HG03460 (cell line): ENCODE measurements at regions not wholly inside any gene's neighbourhood (a gene's known extent, or its start where the extent isn't known, plus 50 kb on each side); places are given as distances from the start of the nearest gene placed in this dataset.

Experiments used
- ATAC-seq: cut with Tn5 transposase; IDR thresholded peaks from one replicate; pipeline ENCODE4 v1.9.1; 2021; ENCODE audit not compliant: unreplicated experiment

DNA sequence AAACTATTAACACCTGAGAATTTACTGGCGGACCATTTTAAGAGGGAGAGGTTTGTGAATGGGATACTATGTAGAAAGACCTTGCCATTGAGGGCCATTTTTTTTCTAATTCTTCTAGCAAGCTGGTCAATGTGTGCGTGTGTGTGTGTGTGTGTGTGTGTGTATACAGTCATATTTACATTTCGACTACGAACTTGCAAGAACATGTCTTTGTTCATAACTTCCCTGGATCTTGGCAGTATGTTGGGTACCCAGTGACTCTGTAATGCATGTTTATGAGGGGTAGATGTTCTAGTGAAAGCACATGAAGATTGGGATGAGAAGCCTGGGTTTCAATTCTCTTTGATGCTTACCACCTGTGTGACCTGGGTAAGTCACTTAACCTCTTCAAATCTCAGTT lies 133.6 kb downstream of the UBE2E3 start:
- no peak for ATAC-seq

- ATAC-seq = no peak
These were observed 135.9 kb downstream of the UBE2E3 start for GRCh38 chr2:181116261-181116660.

DNA sequence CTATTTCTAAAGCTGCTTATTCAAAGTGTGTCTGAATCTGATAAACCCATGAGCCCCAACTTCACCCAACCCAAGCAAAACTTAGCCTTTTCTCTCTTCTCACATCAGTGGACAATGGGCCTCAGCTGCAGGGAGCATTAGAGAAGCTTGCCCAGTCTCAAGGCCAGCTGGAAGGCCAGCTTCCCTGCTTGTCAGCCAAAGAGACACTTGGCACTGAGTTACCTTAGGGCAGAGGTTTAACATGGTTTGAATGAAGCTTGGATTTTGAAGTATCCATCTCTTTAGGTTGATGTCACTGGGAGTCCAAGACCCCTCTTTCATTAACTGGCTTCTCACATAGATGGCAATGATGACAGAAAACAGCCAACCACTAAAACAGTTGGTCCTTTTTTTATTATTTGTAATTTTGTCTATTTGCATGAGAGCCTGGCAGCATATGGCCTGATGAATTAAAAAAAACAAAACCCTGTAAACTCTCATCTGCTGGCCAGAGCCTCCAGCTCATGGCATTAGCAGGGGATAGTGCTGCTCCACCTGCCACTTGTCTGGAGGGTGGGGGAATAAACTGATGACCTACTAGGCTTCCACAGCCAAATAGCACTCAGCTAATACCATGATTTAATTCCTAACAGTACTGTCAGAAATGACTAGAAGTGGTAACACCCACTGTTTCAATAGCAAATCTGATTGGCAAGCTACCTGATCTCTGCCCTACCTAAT lies 137.0 kb downstream of the UBE2E3 start:
- no peak for ATAC-seq

DNA sequence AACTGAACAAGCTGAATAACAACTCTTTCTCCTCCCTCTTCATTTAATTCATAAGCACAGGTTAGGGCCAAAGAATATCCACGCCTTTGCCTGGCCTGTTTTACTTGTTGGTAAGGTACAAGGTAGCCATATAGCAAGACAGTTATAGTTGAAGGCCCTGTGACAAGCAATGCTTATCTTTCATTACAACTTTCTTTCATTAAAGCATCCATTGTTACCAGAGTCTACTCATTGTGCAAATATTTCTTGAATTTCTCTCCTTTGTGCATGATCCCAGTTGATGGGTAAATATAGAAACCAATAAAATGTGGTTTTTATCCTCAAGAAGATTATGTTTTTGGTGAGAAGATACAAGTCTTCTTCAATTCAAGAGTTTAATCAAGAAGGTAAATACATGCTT lies 140.2 kb downstream of the UBE2E3 start:
- no peak for ATAC-seq

DNA sequence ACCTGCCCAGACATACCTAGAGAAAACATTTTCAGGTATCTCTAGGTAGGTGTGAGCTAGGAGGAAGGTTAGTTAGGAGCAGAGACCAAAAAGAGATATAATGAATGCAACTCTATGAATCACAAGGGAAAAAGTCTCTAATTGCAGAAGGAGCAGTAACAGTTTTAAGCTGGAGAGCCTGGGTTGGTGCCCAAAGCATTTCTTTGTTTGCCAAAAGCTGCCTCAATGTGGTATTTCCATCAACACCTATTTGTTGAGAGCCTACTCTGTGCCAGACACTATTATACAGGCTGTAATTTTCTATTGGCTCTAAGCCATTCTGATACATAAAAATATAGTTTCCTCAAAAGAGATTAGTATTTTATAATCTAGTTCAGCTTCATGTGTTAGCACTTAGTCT lies 141.6 kb downstream of the UBE2E3 start:
- ATAC-seq = no peak

DNA sequence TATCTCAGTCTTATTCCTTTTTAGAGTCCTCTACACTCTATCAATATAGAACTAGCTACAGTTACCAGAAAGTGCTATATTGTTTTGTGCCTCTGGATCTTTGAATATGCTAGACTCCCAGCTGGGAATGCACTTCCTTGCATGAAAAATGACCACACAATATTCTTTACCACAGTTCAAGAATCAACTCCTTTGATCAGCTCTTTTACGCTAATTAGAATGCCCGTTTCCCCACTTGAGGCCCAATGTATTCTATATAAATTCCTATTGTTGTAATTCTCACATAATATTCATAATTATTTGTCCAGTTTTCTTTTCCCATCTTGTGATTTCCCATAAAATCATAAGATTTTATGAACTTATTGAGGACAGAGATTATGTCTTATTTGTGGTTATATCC lies 142.2 kb downstream of the UBE2E3 start:
- no peak for ATAC-seq

- ATAC-seq = peak; percentile 96
These were observed 143.4 kb downstream of the UBE2E3 start for GRCh38 chr2:181123798-181124231.

- no peak for ATAC-seq
These were observed 144.1 kb downstream of the UBE2E3 start for GRCh38 chr2:181124497-181124896.

- ATAC-seq = no peak
These were observed 145.0 kb downstream of the UBE2E3 start for GRCh38 chr2:181125359-181125758.

- no peak for ATAC-seq
These were observed 146.0 kb downstream of the UBE2E3 start for GRCh38 chr2:181126311-181126868.

GRCh38 chr2:181128199-181128598 lies 147.8 kb downstream of the UBE2E3 start:
- ATAC-seq = peak; percentile 59

DNA sequence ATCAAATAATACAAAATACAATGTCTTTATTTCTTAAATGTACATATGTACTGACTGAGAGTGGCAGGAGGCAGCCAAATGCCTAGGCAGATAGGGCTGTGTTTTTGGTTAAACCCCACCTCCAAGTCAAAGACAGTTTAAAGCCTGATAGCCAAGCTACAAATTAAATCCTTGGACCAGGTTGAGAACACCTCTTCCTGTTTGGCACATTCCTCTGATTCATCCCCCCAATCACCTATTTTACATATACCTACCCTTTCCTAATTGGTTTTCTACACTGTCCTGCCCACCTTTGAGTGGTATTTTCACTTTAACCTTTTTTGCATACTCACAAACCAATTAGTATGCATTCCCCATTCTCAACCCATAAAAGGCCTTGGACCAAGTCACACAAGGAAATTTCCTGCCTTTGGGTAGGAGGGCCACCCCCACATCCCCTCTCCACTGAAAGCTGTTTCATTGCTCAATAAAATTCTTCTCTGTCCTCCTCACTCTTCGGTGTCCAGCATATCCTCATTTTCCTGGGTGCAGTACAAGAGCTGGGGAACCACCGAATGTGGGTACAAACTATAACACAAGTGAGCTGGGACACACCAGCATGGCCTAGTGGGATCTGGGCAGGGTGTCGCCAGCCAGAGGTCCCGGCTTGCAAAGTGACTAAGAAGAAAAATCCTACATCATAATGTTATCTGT lies 149.1 kb downstream of the UBE2E3 start:
- ATAC-seq = no peak

GRCh38 chr2:181130686-181131085 lies 150.3 kb downstream of the UBE2E3 start:
- ATAC-seq = no peak

DNA sequence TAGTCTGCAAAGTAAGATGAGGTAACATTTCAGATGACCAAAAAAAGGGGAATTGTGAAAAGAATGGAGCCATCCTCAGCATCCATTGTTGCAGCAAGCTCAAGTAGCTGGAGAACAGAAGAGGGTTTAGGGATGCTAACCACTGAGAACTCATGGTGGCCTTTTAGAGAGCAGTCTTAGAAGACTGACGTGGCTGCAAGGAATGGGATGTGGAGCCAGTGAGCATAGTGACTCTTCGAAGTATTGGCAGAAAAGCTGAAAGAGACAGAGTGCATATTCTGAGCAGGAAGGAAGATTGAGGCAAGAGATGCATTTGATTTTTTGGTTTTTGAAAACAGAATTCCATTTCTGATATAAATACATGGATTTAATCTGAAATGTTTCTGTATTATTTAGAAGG lies 151.2 kb downstream of the UBE2E3 start:
- ATAC-seq = no peak

GRCh38 chr2:181138816-181139215 lies 158.4 kb downstream of the UBE2E3 start:
- no peak for ATAC-seq

GRCh38 chr2:181139831-181140230 lies 159.4 kb downstream of the UBE2E3 start:
- ATAC-seq = no peak

DNA sequence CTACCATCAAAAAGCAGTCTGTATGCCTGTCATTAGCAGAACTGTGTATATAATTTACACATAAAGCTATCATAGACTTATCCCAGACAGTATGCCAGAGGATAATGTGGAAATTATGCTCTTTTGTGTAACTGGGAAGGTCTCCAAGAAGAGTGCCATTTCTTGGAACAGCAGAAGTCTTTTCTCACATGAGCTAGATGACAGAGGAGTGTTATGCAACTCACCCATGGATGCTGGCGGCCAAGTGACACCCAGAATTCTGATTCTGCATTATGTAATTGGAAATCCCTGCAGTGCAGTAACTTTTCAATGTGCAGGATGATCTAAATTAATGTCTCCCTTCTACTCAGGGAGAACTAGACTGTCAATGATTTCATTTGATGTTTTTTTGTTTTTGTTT lies 160.0 kb downstream of the UBE2E3 start:
- no peak for ATAC-seq

DNA sequence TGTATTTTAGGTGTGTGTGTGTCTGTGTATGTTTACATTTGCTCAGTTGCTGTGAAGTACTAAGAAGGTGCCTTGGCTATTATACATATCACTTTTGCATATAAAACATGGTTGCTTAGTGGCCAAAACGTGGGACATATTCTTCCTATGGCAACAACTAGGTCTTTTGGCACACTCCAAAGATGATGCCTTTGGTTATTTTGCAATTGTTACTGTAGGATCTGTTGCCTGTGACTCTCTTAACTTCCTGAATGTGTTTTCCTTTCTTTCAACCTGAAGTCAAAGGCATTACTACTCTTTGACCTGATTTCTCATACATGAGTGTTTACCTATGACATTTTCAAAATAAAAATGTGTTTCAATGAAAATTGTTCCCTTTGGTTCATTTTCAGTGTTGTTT lies 160.5 kb downstream of the UBE2E3 start:
- ATAC-seq = no peak

- no peak for ATAC-seq
These were observed 161.3 kb downstream of the UBE2E3 start for GRCh38 chr2:181141676-181142075.

- no peak for ATAC-seq
These were observed 162.1 kb downstream of the UBE2E3 start for GRCh38 chr2:181142514-181142913.

GRCh38 chr2:181143790-181144300 lies 163.4 kb downstream of the UBE2E3 start:
- no peak for ATAC-seq

- no peak for ATAC-seq
These were observed 165.2 kb downstream of the UBE2E3 start for GRCh38 chr2:181145645-181146044.
